ENCODE measurements at regions not wholly inside any gene's neighbourhood (a gene's known extent, or its start where the extent isn't known, plus 50 kb on each side); places are given as distances from the start of the nearest gene placed in this dataset.

GRCh38 chr11:87536016-87536415, 498.3 kb downstream of the TMEM135 start:
- TF ChIP-seq POLR2AphosphoS5 (IDR thresholded peaks at IDR 0.05; ENCODE audit: borderline replicate concordance, low read depth, low read length) (no peak), EZH2 (IDR thresholded peaks at IDR 0.05) (no peak), FOXP2 (optimal IDR thresholded peaks at IDR 0.05; ENCODE audit: control extremely low read depth, extremely low read length, insufficient read depth) (no peak)
